NCI-H1417 treated with DMSO at 0.1 percent for 48 hours (cell line): ENCODE measurements at regions not wholly inside any gene's neighbourhood (a gene's known extent, or its start where the extent isn't known, plus 50 kb on each side); places are given as distances from the start of the nearest gene placed in this dataset.

Experiments
- DNase-seq: peaks from one replicate; lab custom pipeline; 2025; lab: John Stamatoyannopoulos, UW

DNA sequence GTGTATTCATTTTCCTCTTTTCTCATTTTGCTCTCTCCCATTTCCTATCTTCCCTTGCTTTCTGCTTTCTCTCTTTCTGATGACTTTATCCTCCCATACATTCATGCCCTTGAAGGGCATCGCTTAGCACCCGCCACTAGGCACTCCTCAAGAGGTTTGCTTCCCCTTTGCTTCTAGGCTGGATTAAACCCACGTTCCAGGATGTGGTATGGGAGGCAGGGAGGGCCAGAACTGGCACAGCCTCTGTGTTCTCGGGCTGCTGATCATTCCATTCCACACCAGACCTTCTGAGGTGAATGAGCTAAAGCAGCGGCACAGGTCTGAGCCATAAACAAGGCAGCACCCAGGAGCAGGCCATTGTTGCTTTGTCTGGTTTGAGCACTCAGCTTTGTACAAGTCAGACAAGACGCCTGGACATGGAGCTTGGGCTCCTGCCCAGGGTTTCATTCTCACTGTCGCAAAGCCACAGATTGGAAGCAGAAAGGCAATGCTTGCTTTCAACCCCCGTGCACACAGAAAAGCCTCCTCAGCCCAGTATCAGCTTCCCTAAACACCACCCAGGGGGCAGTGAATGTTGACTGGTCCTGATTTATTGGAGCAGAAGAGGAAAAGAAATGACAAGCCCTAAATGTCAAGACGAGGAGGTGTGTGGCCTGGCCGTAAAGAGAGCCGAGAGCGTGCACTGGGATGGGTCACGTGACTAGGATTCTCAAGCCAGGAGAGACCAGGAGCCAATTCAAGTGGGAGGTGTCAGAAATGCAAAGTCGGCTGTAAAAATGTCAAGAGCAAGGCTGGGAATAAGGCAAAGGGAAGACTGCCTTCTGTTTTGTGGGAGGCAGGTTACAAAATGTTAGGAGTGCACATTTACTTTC, 218.0 kb upstream of the SERP2 start:
- no peak for DNase-seq

GRCh38 chr13:44156294-44156658, 217.3 kb upstream of the SERP2 start:
- no peak for DNase-seq

- DNase-seq: no peak
These were observed 216.0 kb upstream of the SERP2 start for GRCh38 chr13:44157606-44158005.

- DNase-seq: no peak
These were observed 215.5 kb upstream of the SERP2 start for GRCh38 chr13:44158098-44158521.

DNA sequence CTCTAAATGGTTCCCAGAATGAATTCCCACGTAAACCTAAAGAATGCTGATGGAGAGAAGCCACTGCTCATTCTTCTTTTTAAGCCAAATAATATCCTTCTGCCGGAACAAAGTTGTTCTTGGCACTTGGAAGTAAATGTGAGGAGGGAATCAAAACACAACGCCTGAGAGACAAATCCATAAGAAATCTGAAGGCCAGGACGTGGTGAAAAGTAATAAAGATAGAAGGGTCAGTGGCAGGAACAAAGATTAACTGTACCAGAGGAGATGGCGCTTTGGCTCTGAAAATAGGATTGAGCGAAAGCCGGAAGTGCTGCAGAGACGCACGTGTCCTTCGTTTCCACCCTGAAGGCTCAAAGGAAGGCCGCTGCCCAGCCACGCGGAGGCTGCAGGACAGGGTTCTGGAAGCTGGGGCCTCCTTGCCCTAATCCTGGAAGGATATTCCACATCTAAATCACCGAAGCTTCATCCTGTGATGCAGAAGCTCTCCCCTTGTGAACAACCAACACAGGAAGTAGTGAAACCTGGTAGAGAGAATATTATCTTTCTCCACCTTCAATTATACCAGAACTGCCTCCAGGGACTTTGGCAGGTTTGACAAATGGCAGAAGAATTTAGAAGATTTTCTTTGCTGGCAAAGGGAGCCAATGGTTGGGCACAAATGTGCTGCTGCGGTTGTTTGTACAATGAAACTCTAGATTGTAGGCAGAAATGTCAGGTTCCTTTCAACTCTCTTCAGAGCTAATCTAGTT, 214.6 kb upstream of the SERP2 start:
- no peak for DNase-seq

DNA sequence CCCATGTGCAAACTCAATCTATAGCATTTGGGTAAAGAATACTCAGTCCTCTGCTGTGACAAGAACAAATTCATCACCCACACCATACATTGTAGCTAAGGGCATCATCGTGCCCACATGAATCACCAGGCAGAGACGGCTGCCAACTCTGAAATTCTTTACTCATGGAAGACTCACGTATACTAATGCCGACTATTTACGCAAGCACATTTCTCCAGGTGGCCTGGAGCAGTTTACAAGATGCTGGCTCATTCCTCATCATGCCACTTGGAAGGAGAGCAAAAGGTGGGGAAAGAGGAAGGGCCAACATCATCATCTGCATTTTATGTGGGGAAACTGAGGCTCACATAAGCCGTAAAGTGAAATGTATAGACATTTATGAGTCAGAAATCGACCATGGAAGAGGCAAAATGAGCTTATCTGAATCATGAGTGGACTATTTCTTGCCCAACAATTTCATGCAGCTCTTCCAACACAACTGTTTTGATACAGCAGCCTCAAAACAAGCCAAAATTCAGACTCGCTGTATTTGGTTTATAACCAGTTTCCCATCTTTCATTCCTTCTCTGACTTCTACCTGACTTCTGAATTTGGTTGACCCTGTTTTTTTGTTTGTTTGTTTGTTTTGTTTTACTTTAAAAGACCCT, 213.9 kb upstream of the SERP2 start:
- DNase-seq: no peak

- no peak for DNase-seq
These were observed 212.9 kb upstream of the SERP2 start for GRCh38 chr13:44160591-44161191.

DNA sequence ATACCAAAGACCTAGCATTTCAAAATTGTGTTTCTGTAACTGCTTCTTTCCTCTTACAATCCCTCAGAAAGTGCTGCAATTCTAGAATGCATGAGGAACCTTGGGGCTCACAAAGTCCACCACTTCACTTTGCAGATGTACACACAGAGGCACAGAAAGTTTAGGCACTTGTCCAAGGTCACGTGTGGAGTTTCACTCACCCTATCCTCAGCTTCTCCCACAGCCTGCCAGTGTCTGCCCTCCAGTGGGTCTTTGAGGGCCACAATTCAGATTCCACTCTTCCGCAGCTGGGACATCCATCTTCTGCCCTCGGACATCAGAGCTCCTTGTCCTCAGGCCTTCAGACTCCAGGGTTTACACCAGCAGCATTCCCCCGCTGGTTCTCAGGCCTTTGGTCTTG, 210.5 kb upstream of the SERP2 start:
- no peak for DNase-seq

DNA sequence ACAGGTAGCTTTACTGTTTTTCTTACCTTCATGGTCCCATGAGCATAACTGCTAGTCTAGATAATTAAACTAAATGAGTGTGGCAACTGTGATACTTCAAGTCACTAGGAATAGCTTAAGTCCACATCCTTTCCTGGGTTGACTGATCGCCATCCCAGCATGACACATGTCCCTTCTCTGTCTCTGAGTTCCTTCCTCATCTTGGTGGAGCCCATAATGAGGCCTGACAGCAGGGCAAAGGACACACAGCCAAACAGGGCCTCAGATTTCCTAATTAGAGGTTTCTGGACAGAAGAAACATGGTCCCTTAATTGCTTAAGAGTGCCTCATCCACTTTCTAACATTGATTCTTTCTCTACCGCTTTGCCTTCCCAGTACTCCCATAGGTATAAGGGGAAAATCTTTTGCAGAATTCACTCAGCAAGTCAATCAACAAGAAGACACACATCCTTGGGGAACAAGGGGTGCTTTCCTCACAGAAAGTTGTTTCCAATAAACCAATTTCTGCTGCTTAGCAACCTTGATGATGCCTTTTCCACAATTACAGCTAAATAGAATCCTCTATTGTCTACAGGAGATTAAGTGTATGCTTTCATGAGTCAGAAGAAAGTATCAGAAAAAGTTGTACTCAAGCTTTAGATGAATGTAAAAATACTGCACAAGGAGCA, 208.3 kb upstream of the SERP2 start:
- DNase-seq: no peak

- DNase-seq: no peak
These were observed 207.6 kb upstream of the SERP2 start for GRCh38 chr13:44165889-44166496.

DNA sequence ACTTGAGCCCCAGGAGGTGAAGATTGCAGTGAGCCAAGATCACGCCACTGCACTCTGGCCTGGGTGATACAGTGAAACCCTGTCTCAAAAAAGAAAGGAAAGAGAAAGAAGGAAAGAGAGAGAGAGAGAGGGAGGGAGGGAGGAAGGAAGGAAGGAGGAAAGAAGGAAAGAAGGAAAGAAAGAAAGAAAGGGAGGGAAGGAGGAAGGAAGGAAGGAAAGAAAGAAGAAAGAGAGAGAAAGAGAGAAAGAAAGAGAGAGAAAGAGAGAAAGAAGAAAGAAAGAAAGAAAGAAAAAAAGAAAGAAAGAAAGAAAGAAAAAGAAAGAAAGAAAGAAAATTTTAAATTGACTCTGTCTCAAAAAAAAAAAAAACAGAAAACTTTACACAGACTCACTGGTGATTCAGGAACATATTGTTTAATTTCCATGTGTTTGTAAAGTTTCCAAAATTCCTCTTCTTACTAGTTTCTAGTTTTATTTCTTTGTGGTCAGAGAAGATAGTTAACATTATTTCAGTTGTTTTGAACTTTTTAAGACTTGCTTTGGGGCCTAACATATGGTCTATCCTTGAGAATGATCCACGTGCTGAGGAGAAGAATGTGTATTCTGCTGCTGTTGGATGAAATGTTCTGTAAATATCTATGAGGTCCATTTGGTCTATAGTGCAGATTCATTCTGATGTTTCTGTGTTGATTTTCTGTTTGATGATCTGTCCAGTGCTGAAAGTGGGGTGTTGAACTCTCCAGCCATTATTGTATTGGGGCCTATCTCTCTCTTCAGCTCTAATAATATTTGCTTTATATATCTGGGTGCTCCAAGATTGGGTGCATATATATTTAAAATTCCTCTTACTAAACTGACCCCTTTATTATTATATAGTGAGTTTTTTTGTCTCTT, 204.4 kb upstream of the SERP2 start:
- no peak for DNase-seq

DNA sequence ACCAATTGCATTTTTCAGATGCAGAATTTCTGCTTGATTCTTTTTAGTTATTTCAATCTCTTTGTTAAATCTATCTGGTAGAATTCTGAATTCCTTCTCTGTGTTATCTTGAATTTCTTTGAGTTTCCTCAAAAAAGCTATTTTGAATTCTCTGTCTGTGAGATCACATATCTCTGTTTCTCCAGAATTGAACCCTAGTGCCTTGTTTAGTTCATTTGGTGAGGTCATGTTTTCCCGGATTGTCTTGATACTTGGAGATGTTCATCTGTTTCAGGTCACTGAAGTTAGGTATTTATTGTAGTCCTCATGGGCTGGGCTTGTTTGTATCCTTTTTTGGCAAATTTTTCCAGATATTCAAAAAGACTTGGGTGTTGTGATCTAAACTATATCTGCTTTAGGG, 202.9 kb upstream of the SERP2 start:
- DNase-seq: no peak

DNA sequence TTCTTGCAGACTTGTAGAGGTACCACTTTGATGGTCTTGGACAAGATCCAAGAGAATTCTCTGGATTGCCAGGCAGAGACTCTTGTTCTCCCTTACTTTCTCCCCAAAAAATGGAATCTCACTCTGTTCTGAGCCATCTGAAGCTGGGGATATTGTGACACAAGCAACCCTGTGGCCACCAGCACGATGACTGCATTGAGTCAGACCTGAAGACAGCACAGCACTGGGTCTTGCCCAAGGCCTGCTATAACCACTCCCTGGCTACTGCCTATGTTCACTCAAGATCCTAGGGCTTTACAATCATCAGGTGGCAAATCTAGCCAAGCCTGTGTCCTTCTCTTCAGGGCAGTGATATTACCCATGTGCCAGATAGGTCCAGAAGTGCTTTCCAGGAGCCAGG, 202.5 kb upstream of the SERP2 start:
- no peak for DNase-seq

DNA sequence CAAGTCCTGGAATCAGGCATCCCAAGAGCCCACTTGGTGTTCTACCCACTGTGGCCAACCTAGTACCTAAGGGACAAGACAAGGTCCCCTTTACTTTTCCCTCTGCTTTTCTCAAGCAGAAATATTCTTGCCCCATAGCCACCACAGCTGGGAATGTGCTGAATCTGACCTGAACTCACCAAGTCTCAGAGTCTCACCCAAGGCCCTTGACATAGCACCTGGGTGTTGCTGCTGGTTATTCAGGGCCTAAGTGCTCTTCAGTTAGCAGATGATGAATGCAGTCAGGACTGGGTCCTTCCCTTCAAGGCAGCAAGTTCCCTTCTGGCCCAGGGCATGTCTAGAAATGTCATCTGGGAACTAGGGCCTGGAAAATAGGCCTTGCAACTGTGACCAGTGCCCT, 201.8 kb upstream of the SERP2 start:
- DNase-seq: no peak

GRCh38 chr13:44172281-44172810, 201.3 kb upstream of the SERP2 start:
- no peak for DNase-seq

GRCh38 chr13:44174769-44175425, 198.7 kb upstream of the SERP2 start:
- no peak for DNase-seq

DNA sequence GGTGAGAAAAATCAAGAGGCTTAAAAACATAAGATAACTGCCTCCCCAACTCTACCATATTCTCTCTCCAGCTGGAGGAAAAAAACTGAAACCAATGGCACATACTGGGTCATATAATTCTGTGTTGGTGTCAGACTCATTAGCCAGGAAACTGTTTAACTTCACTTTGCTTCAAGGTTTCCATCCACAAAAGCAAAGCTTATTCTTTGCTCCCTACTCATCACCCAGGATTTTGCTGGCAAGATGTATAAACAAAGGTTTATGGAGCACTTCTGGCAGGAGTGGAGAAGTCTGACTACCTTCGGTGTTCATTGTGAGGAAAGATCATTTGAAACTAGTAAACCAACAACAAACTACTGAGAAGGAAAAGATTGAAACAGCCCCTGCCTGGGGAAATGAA, 197.5 kb upstream of the SERP2 start:
- no peak for DNase-seq

GRCh38 chr13:44180876-44181536, 192.6 kb upstream of the SERP2 start:
- DNase-seq: no peak

GRCh38 chr13:44181931-44182330, 191.7 kb upstream of the SERP2 start:
- DNase-seq: no peak
